ENCODE measurements at regions not wholly inside any gene's neighbourhood (a gene's known extent, or its start where the extent isn't known, plus 50 kb on each side); places are given as distances from the start of the nearest gene placed in this dataset.
"Not testable (repeated sequence)": the region's sequence is repeated elsewhere in the genome, so short reads cannot be mapped to it uniquely, and the experiment has no call there.

DNA sequence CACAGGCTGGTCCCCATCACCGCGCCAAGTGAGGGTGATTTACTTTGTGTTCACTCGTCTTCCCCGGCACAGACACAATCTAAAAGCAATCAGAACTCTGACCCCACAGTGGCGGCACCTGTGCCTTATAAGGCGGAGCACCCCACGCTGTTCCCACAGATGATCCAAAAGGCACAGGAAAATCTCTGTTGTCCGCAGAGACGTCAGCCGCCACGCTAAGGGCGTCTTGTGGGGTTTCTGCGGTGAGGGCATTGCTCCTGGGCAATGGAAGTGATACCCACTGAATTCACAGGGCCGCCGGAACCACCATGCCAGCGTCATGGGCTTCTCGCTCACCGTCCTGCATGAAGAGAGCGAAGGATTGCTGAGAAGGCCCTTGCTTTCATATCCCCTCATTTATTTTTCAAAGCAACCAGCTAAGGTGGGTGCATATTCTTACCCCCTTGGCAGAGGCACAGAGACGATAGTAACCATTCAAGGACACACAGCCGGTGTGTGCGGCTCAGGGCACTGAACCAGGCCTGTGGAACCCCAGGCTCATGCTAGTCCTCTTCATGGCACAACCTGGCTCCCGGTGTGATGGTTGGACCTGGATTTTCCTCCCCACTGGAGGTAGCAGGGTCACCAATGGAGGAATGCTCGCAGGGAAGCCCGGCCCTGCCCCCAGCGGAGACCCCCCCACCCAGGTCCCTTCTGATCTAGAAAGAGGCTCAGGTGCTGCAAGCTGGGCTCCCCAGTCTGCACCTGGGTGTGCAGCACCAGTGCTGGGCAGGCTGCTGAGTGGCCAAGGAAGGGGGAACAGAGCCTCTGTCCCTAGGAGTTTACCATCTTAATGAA is 279.0 kb downstream of the TCERG1L start:
- no peaks in the 10 kb centered on the region; the same call in 1 of the 2 replicates for H3K27me3 ChIP-seq (ENCODE audit: insufficient read depth, low read length)
- H3K9me3 ChIP-seq (ENCODE audit: insufficient read depth, low read depth, low read length), result no peaks in the 10 kb centered on the region
- H3K27ac ChIP-seq (ENCODE audit: low read depth, low read length), result no peak overlapping the region
- no peak overlapping the region for H3K4me3 ChIP-seq (ENCODE audit: low read length)
- whole genome bisulfite sequencing, result 97% methylated on average over 25 of the region's 26 CpGs
- no peaks in the 10 kb centered on the region for H3K36me3 ChIP-seq (ENCODE audit: insufficient read depth, low read length)
- no peak overlapping the region for H3K9ac ChIP-seq (ENCODE audit: low read depth, low read length)
- H3K4me1 ChIP-seq (ENCODE audit: insufficient read depth, low read length), result peaks cover 9% of the 10 kb centered on the region; the same call in 1 of the 2 replicates

DNA sequence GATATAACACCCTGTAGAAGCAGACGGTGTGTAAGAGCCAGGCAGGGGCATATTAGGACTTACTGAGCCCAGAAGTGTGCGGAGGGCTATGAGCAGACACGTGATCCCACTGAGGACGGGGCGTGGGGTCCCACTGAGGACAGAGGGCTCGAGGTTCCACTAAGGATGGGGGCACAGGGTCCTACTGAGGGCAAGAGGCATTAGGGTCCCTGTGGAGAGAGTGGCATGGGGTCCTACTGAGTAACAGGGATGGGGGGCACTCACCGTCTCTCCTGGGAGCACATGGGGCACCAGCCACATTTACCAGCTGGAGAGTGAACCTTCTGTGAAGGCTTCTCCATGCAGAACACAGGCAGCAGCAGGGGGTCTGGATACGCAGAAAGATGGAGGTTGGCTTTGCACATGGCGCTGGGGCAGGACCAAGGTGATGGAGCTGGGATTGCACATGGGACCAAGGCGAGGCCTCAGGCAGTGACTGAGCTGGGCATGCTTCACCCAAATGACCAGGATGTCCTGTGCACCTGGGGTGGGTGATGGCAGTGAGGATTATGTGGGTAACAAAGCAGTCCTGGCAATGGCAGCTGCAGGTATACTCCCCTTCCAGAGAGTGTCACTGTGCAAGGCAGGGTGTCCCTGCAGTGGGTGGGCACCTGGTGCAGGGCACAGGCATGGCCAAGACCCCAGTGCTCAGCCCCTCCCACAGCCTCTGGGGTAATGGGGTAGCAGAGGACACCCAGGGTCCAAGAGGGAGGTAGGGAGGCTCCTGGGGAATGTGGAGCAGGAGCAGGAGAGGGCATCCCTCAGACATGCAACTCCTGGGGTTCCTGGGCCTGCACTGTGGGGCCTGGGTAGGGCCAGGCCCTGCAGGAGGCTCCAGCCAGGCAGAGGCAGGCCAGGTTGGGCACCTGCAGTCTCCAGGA is 278.1 kb downstream of the TCERG1L start:
- peaks cover 9% of the 10 kb centered on the region; the same call in 1 of the 2 replicates for H3K4me1 ChIP-seq (ENCODE audit: insufficient read depth, low read length)
- no peaks in the 10 kb centered on the region for H3K36me3 ChIP-seq (ENCODE audit: insufficient read depth, low read length)
- WGBS, result 86% methylated on average over 10 of the region's 10 CpGs
- no peak overlapping the region for H3K9ac ChIP-seq (ENCODE audit: low read depth, low read length)
- no peak overlapping the region for H3K4me3 ChIP-seq (ENCODE audit: low read length)
- H3K27ac ChIP-seq (ENCODE audit: low read depth, low read length), result no peak overlapping the region
- no peaks in the 10 kb centered on the region; the same call in 1 of the 2 replicates for H3K27me3 ChIP-seq (ENCODE audit: insufficient read depth, low read length)
- no peaks in the 10 kb centered on the region for H3K9me3 ChIP-seq (ENCODE audit: insufficient read depth, low read depth, low read length)

GRCh38 chr10:131034451-131034850 is 277.1 kb downstream of the TCERG1L start:
- Histone ChIP-seq H3K9ac (ENCODE audit: low read depth, low read length) (no peak overlapping the region), H3K27me3 (ENCODE audit: insufficient read depth, low read length) (no peaks in the 10 kb centered on the region; the same call in 1 of the 2 replicates), H3K27ac (ENCODE audit: low read depth, low read length) (no peak overlapping the region), H3K4me3 (ENCODE audit: low read length) (no peak overlapping the region), H3K36me3 (ENCODE audit: insufficient read depth, low read length) (no peaks in the 10 kb centered on the region), H3K9me3 (ENCODE audit: insufficient read depth, low read depth, low read length) (no peaks in the 10 kb centered on the region), H3K4me1 (ENCODE audit: insufficient read depth, low read length) (peaks cover 9% of the 10 kb centered on the region; the same call in 1 of the 2 replicates)
- WGBS, result 95% methylated on average over 8 of the region's 8 CpGs

GRCh38 chr10:131035779-131036178 is 275.7 kb downstream of the TCERG1L start:
- Histone ChIP-seq H3K27ac (ENCODE audit: low read depth, low read length) (no peak overlapping the region), H3K4me3 (ENCODE audit: low read length) (no peak overlapping the region), H3K36me3 (ENCODE audit: insufficient read depth, low read length) (no peaks in the 10 kb centered on the region), H3K27me3 (ENCODE audit: insufficient read depth, low read length) (no peaks in the 10 kb centered on the region; the same call in 1 of the 2 replicates), H3K9ac (ENCODE audit: low read depth, low read length) (no peak overlapping the region), H3K9me3 (ENCODE audit: insufficient read depth, low read depth, low read length) (peaks cover 11% of the 10 kb centered on the region), H3K4me1 (ENCODE audit: insufficient read depth, low read length) (peaks cover 9% of the 10 kb centered on the region; the same call in 1 of the 2 replicates)
- 60% methylated on average over 12 of the region's 12 CpGs for WGBS

DNA sequence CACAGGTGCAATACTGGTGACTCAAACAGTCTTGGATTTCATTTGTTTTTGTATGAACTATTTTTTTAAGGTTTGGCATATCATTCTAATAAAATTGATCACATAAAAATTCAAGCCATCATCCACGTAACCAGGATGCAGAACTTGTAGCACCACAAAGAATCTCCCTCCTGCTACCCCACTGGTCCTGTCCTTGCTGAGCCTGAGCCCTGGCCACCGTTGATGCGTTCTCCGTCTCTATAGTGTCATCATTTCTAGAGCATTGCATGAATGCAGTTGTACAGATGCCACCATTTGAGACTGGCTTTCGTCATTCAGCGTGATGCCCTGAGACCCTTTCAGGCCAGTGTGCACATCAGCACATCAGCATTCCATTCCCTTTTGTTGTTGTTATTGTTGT is 273.5 kb downstream of the TCERG1L start:
- H3K9ac ChIP-seq (ENCODE audit: low read depth, low read length), result no peak overlapping the region
- peaks cover 21% of the 10 kb centered on the region for H3K9me3 ChIP-seq (ENCODE audit: insufficient read depth, low read depth, low read length)
- H3K36me3 ChIP-seq (ENCODE audit: insufficient read depth, low read length), result no peaks in the 10 kb centered on the region
- H3K4me1 ChIP-seq (ENCODE audit: insufficient read depth, low read length), result peaks cover 9% of the 10 kb centered on the region; the same call in 1 of the 2 replicates
- H3K27me3 ChIP-seq (ENCODE audit: insufficient read depth, low read length), result no peaks in the 10 kb centered on the region; the same call in 1 of the 2 replicates
- no peak overlapping the region for H3K27ac ChIP-seq (ENCODE audit: low read depth, low read length)
- 96% methylated on average over 6 of the region's 6 CpGs for WGBS
- H3K4me3 ChIP-seq (ENCODE audit: low read length), result no peak overlapping the region

- Histone ChIP-seq H3K9me3 (ENCODE audit: insufficient read depth, low read depth, low read length) (peaks cover 21% of the 10 kb centered on the region), H3K4me1 (ENCODE audit: insufficient read depth, low read length) (peaks cover 4% of the 10 kb centered on the region; the same call in 1 of the 2 replicates), H3K36me3 (ENCODE audit: insufficient read depth, low read length) (no peaks in the 10 kb centered on the region), H3K9ac (ENCODE audit: low read depth, low read length) (no peak overlapping the region), H3K4me3 (ENCODE audit: low read length) (no peak overlapping the region), H3K27ac (ENCODE audit: low read depth, low read length) (no peak overlapping the region), H3K27me3 (ENCODE audit: insufficient read depth, low read length) (no peaks in the 10 kb centered on the region; the same call in 1 of the 2 replicates)
- 96% methylated on average over 10 of the region's 10 CpGs for WGBS
These were observed 270.5 kb downstream of the TCERG1L start for GRCh38 chr10:131041031-131041430.

DNA sequence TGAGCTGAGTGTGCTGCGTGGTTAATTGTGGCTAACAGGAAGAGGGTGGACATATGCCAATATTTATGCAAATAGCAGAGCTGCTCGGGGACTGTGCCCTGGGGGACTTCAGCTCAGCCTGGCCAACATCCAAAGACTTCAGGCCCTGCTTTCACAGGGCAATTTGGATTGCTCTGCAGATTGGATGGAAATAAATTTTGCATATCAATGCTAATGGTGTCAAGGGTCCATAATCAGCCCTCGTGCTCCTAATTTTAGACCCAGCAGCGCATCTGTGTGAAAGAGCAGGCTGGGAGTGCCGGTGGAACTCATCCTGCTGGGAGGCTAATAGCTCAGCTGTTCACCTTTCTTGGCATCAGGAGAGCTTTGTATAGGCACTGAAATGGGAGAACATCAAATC is 270.1 kb downstream of the TCERG1L start:
- peaks cover 21% of the 10 kb centered on the region for H3K9me3 ChIP-seq (ENCODE audit: insufficient read depth, low read depth, low read length)
- 94% methylated on average over 5 of the region's 5 CpGs for WGBS
- H3K4me1 ChIP-seq (ENCODE audit: insufficient read depth, low read length), result 0 out of 2 replicates have a peak, but pooled peaks cover under 1% of the 10 kb centered on the region
- no peaks in the 10 kb centered on the region for H3K36me3 ChIP-seq (ENCODE audit: insufficient read depth, low read length)
- no peak overlapping the region for H3K9ac ChIP-seq (ENCODE audit: low read depth, low read length)
- H3K27me3 ChIP-seq (ENCODE audit: insufficient read depth, low read length), result no peaks in the 10 kb centered on the region; the same call in 1 of the 2 replicates
- H3K4me3 ChIP-seq (ENCODE audit: low read length), result no peak overlapping the region
- no peak overlapping the region for H3K27ac ChIP-seq (ENCODE audit: low read depth, low read length)

GRCh38 chr10:131042015-131042414 is 269.5 kb downstream of the TCERG1L start:
- H3K36me3 ChIP-seq (ENCODE audit: insufficient read depth, low read length); H3K4me1 ChIP-seq (ENCODE audit: insufficient read depth, low read length); H3K27ac ChIP-seq (ENCODE audit: low read depth, low read length); H3K9ac ChIP-seq (ENCODE audit: low read depth, low read length); H3K27me3 ChIP-seq (ENCODE audit: insufficient read depth, low read length); H3K4me3 ChIP-seq (ENCODE audit: low read length): not testable (repeated sequence)
- peaks cover 23% of the 10 kb centered on the region for H3K9me3 ChIP-seq (ENCODE audit: insufficient read depth, low read depth, low read length)
- WGBS, result 90% methylated on average over 2 of the region's 6 CpGs

All from HUES64 (cell line).